GM12891 (cell line): ENCODE measurements at regions not wholly inside any gene's neighbourhood (a gene's known extent, or its start where the extent isn't known, plus 50 kb on each side); places are given as distances from the start of the nearest gene placed in this dataset.

Source experiments
- DNase-seq: peaks from one replicate; pipeline ENCODE4 v3.0.0; 2011; ENCODE audit warnings: low spot score; ENCODE audit not compliant: insufficient read length
- FAIRE-seq: peaks from 2 replicates; lab custom pipeline; 2011; peaks lifted over from hg19 to GRCh38; lab: Jason Lieb, UNC
- PAX5 ChIP-seq: IDR thresholded peaks from 2 replicates; pipeline ENCODE4 v1.6.1; 2011; ENCODE audit warnings: low read length, moderate library complexity, mild to moderate bottlenecking; ENCODE audit not compliant: insufficient read depth, severe bottlenecking
- POLR2A ChIP-seq: IDR thresholded peaks from 2 replicates; pipeline ENCODE4 v1.6.1; 2011; ENCODE audit warnings: low read depth, low read length, control low read depth
- POLR2AphosphoS5 ChIP-seq: IDR thresholded peaks from 2 replicates; pipeline ENCODE4 v1.6.1; 2011; ENCODE audit warnings: low read depth, low read length, control low read depth
- POU2F2 ChIP-seq: IDR thresholded peaks from 2 replicates; pipeline ENCODE4 v1.6.1; 2011; ENCODE audit warnings: low read depth, mild to moderate bottlenecking, control low read depth, low read length, moderate library complexity
- SPI1 ChIP-seq: IDR thresholded peaks from 2 replicates; pipeline ENCODE4 v1.6.1; 2011; ENCODE audit warnings: low read depth, low read length, control low read depth
- TAF1 ChIP-seq: IDR thresholded peaks from 2 replicates; pipeline ENCODE4 v1.6.1; 2011; ENCODE audit warnings: low read depth, low read length, control low read depth

DNA sequence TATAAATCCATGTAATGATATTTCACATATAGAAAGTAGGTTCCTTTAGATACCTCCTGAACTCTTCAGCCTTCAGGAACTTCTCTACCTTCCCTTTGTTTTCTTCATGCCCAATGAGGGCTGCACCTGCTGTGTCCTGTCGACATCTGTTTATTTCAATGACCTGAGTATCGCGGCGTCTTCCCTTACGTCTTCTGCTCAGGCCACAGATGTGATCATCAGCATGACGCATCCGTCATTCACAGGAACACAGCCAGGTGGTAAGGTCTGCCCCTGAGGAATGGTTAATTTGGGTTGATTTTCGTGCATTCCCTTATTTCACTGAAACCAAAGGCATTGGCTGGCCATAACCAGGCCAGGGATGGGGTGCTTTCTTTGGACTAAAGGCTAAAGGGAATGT, 217.1 kb downstream of the MED10 start:
- no peak for DNase-seq
- TF ChIP-seq SPI1 (no peak), POLR2A (no peak), TAF1 (no peak), PAX5 (no peak), POLR2AphosphoS5 (no peak), POU2F2 (no peak)
- no peak for FAIRE-seq

DNA sequence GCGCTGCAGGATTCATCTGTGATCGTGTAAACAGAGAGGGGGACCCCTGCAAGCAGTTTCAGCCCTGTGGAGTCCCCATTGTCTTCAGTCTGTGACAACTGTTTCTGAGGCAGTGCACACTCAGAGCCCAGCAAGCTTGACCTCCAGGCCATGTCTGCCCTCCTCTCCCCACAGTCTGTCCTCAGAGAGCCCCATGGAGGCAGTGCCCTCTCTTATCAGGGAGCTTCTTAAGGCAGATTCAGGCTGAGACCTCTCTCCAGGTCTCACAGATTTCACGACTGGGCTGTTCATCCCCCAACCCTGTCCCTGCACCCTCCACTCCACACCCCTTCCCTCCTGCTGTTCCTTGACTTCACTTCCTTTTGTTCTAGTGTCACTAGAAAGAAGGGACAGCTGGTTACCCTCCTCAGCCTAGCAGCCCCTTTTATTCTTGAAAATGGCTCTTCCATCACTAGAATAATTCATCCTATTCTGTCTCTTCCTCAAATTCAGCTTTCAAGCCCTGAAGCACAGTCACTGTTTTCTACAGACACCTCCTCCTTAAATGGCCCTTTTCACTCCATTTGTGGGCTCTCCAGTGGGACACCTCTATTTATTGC, 218.4 kb downstream of the MED10 start:
- FAIRE-seq (no peak), DNase-seq (no peak)
- TF ChIP-seq PAX5: no peak
- TF ChIP-seq POU2F2: no peak
- no peak for TF ChIP-seq SPI1
- no peak for TF ChIP-seq POLR2AphosphoS5
- TF ChIP-seq TAF1: no peak
- TF ChIP-seq POLR2A: no peak

DNA sequence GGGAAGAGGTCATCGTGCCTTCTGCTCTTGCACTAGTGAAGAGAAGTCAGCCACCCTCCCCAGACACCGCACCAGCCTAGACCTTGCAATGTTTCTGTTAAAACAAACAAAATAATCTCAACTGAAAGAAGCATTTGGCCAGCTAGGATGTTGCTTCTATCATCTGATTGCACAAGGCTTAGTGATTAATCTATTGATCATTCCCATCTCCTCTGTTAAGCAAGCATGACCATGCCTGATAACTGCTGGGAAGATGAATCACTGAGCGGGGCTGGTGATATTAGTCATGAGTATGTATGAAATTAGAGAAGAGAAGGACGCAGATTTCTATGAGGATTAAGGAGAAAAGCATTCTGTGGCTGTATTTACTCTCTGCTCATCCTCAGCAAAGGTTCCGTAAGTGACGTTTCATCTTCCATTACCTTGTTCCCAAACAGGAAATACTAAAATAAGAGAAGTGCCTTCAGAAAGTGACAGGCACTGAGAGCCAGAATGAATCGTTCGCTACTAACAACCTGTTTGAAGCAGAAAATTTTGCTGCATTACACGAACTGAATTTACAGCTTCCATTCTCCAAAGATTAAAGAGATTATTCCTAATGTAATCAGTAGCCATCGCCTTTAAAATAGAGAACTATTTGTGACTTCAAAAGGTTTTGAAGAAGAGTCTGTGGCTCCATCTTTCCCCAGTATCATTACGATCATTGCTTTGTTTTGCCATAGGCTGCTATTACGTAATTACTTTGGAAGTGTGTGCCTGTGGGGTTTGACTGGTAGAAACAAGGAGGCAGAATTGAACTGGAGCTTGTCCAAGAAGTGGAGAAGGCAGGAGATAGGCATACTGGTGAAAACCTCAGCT, 219.1 kb downstream of the MED10 start:
- DNase-seq (no peak), FAIRE-seq (no peak)
- TF ChIP-seq PAX5: no peak
- TF ChIP-seq SPI1: no peak
- no peak for TF ChIP-seq POU2F2
- no peak for TF ChIP-seq POLR2A
- TF ChIP-seq POLR2AphosphoS5: no peak
- no peak for TF ChIP-seq TAF1

DNA sequence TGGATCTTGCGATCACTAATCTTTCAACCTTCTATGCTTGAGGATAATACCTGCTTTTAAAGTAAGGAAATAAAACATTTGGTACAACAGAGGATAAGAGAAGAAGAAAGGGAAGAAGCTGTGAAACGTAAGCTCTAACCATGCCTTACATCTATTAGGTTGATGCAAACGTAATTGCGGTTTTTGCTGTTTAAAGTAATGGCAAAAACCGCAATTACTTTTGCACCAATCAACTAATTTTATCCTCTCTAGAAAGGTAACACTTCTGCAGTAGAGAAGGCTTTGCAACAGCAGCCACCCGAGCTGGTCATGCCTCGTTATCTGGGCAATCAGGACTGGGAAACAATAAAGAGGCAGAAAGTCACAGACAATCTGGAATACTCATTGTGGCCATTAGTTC, 224.1 kb downstream of the MED10 start:
- DNase-seq (no peak), FAIRE-seq (no peak)
- no peak for TF ChIP-seq POLR2AphosphoS5
- TF ChIP-seq SPI1: no peak
- TF ChIP-seq TAF1: no peak
- no peak for TF ChIP-seq PAX5
- no peak for TF ChIP-seq POU2F2
- TF ChIP-seq POLR2A: no peak

DNA sequence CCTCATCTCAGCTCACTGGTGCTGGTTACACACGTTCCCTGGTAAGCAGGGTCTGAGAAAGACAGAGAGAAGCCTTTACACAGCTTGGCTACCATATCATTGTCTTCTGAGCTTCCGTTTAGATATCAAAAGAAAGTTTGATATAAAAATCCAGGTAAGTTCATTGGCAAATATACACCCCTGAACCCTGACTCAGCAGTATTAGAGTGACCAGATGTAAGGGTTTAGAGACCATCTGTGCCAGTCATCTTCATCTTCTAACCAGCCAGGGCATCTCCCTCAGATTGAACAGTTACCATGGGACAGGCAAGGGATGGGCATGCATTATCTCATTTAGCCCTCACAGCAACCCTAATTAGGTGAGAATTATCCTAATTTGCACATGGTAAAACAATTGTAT, 232.1 kb downstream of the MED10 start:
- no peak for TF ChIP-seq PAX5
- TF ChIP-seq POU2F2: no peak
- TF ChIP-seq SPI1: no peak
- no peak for TF ChIP-seq POLR2AphosphoS5
- no peak for TF ChIP-seq TAF1
- no peak for TF ChIP-seq POLR2A
- DNase-seq (no peak), FAIRE-seq (no peak)

DNA sequence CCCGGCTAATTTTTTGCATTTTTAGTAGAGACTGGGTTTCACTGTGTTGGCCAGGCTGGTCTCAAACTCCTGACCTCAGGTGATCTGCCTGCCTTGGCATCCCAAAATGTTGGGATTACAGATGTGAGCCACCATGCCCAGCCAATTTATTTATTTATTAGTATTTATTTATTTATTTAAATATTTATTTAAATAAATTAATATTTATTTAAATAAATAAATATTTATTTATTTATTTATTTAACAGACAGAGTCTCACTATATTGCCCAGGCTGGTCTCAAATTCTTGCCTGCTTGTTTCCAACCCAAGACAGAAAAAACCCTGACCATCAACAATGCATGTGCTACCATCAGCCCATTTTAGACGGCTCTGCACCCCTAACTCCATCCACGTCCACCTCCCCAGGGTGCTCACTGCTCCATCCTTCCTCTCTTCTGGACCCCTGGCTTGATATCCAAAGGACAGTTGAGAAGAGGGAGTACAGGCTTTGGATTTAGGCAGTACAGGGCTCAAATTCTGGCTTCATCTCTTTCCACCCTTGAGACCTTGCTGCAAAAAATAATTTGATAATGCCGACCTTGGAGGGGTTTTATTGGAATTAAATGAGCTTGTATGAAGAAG, 232.6 kb downstream of the MED10 start:
- TF ChIP-seq TAF1 (no peak), SPI1 (no peak), POLR2AphosphoS5 (no peak), POLR2A (no peak), PAX5 (no peak), POU2F2 (no peak)
- FAIRE-seq (no peak), DNase-seq (no peak)

DNA sequence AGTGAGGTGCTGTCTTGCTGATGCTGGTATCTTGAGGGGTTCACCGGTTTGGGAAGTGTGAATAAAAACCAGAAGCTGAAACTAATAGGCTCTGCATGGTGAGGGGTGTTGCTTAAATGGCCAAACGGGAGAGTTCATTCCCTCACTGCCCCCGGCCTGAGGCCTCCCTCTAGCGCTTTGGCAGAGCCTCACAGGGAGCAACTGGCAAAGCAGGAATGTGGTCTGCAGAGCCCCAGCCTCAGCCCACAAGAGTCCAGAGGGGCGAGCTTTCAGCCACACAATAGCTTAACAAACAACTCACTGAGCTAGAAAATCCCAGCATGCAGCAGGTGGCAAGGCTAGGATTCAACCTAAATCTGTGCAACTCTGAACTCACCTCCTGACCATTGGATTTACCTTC, 234.8 kb downstream of the MED10 start:
- TF ChIP-seq POU2F2 (no peak), POLR2A (no peak), PAX5 (no peak), POLR2AphosphoS5 (no peak), SPI1 (no peak), TAF1 (no peak)
- DNase-seq (no peak), FAIRE-seq (no peak)

DNA sequence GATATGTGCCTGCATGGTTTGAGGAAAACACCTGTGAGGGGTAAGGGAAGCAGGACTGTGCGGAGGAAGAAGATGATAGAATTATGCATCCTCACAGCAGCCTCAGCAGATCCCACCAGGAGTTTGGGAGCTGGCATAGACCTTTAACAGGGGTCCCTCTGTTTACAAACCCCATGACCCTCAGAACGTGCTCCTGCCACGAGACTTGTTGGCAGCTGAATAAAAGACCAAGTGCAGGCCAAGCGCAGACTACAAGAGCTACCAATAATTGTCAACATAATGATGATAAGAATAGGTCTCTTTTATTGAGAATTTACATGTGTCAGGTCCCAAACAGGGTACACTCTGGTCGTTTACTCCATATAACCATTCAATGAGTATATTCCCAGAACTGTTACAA, 236.0 kb downstream of the MED10 start:
- TF ChIP-seq SPI1 (no peak), PAX5 (no peak)
- DNase-seq (no peak), FAIRE-seq (no peak)

DNA sequence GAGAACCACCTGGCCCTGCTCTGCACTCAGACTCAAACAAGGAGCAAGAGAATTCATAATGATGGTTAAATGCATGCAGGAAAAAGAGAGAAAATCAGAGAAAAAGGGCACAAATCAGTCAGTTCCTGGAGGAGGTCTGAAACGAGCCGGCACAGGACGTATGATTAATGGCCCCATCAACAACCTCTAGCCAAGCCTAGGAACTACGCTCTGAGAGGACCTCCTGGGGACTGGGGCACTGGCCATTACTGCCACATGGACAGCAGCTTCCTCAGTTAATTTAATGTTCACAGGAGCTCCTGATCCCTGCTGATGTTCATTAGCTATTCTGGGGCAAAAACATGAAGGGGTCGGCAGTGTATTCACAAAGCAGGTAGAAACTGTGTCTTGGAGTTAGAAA, 238.1 kb downstream of the MED10 start:
- TF ChIP-seq POU2F2: no peak
- TF ChIP-seq TAF1: no peak
- no peak for TF ChIP-seq POLR2AphosphoS5
- no peak for TF ChIP-seq PAX5
- no peak for TF ChIP-seq SPI1
- no peak for TF ChIP-seq POLR2A
- no peak for DNase-seq
- FAIRE-seq: no peak

DNA sequence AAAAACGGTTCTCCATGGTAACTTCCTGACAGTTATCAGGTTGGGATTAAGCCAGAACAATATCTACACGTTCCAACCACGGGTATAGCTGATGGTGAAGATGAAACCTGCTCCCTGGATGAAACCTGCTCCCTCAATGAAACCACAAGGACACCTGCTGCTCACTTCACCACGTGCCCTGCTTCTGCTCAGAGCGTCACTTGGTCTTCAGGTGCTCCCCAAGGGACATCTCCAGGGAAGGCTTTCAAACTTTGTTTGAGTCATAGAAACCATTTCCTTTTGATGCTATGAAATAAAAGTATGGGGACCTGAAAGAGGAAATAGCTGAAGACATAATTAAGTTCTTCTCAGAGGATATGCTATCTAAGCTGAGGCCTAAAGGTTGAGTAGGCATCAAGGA, 242.4 kb downstream of the MED10 start:
- DNase-seq (no peak), FAIRE-seq (peak; percentile 9)
- TF ChIP-seq TAF1: no peak
- no peak for TF ChIP-seq PAX5
- no peak for TF ChIP-seq SPI1
- no peak for TF ChIP-seq POLR2A
- TF ChIP-seq POU2F2: no peak
- no peak for TF ChIP-seq POLR2AphosphoS5

DNA sequence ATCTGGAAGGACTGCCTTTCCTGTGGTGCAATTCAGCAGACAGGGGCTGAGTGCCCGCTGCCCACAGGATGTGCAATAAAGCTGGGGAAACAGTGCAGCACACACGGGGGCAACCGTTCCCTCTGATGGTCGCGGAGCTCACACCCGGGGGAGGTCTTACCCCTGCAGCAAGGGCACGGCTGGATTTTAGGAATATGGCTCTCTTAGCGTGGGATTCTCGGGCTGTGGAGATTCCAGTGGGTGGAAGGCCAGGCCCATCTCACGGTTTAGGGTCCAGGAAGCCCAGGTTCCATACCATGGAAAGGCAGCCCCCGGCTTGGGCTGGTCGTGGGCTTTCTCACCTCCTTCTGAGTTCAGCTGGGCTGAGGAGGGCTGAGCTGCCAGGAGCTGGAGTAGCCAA, 244.1 kb downstream of the MED10 start:
- TF ChIP-seq POLR2A (no peak), TAF1 (no peak), PAX5 (no peak), POLR2AphosphoS5 (no peak), SPI1 (no peak)
- FAIRE-seq (no peak), DNase-seq (no peak)
